GM12892 (cell line): ENCODE measurements at regions not wholly inside any gene's neighbourhood (a gene's known extent, or its start where the extent isn't known, plus 50 kb on each side); places are given as distances from the start of the nearest gene placed in this dataset.

Source experiments
- POLR2A ChIP-seq: IDR thresholded peaks from 2 replicates; pipeline ENCODE4 v1.6.1; 2011; ENCODE audit warnings: low read depth, low read length, control low read depth
- POLR2AphosphoS5 ChIP-seq: IDR thresholded peaks from 2 replicates; pipeline ENCODE4 v1.6.1; 2011; ENCODE audit warnings: low read depth, low read length, control low read depth

GRCh38 chr4:127400276-127400675, 232.5 kb upstream of the INTU start:
- TF ChIP-seq POLR2AphosphoS5: no peak
- TF ChIP-seq POLR2A: no peak
